HFFc6 (cell line): ENCODE measurements at regions not wholly inside any gene's neighbourhood (a gene's known extent, or its start where the extent isn't known, plus 50 kb on each side); places are given as distances from the start of the nearest gene placed in this dataset.

ENCODE experiments used
- DNase-seq: peaks from one replicate; pipeline ENCODE4 v3.0.0-alpha.2; 2018
- H3K27ac Mint-ChIP-seq: 2 replicates; pipeline ENCODE4 v1.8.0; 2020; ENCODE audit warnings: mild to moderate bottlenecking, mixed read lengths
- H3K27me3 Mint-ChIP-seq: 2 replicates; pipeline ENCODE4 v1.8.0; 2021; ENCODE audit warnings: mild to moderate bottlenecking, moderate library complexity, mixed read lengths; ENCODE audit not compliant: insufficient read depth
- H3K36me3 Mint-ChIP-seq: 2 replicates; pipeline ENCODE4 v1.8.0; 2021; ENCODE audit warnings: low read depth, mixed read lengths
- H3K4me1 Mint-ChIP-seq: 2 replicates; pipeline ENCODE4 v1.8.0; 2020; ENCODE audit warnings: low read depth, mixed read lengths
- H3K4me3 Mint-ChIP-seq: 2 replicates; pipeline ENCODE4 v1.8.0; 2020; ENCODE audit warnings: mild to moderate bottlenecking, moderate library complexity, mixed read lengths
- H3K9me3 Mint-ChIP-seq: 2 replicates; pipeline ENCODE4 v1.8.0; 2020; ENCODE audit warnings: mild to moderate bottlenecking, mixed read lengths
- CTCF ChIP-seq: fragments of 200-600 bp; sonication (generic); IDR thresholded peaks from 2 replicates; pipeline ENCODE4 v1.5.0; 2021; ENCODE audit warnings: antibody characterized with exemption, mild to moderate bottlenecking

DNA sequence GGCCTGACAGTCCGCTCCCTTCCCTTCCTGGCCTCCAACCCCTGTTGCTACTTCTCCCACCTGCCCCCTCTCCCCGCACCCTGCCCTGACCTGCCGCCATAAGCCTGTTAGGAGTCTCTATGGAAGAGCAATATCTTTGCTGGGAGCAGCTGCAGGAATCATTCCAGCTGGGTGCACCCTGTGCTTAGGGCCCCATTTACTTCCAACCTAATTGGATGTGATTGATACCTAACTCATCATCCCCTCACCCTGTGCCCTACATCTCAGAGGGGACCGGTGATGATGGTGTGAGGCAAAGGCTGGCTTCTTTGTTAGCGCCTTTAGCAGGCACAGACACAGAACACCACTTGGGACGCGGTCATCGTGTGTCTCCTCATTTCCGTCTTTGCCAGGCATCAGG lies 80.0 kb upstream of the FAM180A start:
- no peaks in the 10 kb centered on the region for H3K4me1 Mint-ChIP-seq
- no peak overlapping the region for H3K4me3 Mint-ChIP-seq
- H3K9me3 Mint-ChIP-seq: no peaks in the 10 kb centered on the region
- H3K27me3 Mint-ChIP-seq: peaks cover 33% of the 10 kb centered on the region
- no peaks in the 10 kb centered on the region for H3K36me3 Mint-ChIP-seq
- no peak overlapping the region for H3K27ac Mint-ChIP-seq
- no peak for DNase-seq
- no peak for TF ChIP-seq CTCF

GRCh38 chr7:135827391-135827790 lies 78.8 kb upstream of the FAM180A start:
- no peaks in the 10 kb centered on the region for H3K36me3 Mint-ChIP-seq
- no peak for TF ChIP-seq CTCF
- no peak overlapping the region for H3K4me3 Mint-ChIP-seq
- H3K4me1 Mint-ChIP-seq: no peaks in the 10 kb centered on the region
- H3K27ac Mint-ChIP-seq: no peak overlapping the region
- no peaks in the 10 kb centered on the region for H3K9me3 Mint-ChIP-seq
- DNase-seq: no peak
- H3K27me3 Mint-ChIP-seq: peaks cover 30% of the 10 kb centered on the region

GRCh38 chr7:135825406-135825805 lies 76.8 kb upstream of the FAM180A start:
- Mint-ChIP-seq H3K27ac (no peak overlapping the region), H3K4me1 (no peaks in the 10 kb centered on the region), H3K4me3 (no peak overlapping the region), H3K27me3 (peaks cover 35% of the 10 kb centered on the region), H3K36me3 (no peaks in the 10 kb centered on the region), H3K9me3 (no peaks in the 10 kb centered on the region)
- DNase-seq: no peak
- TF ChIP-seq CTCF: no peak

GRCh38 chr7:135822376-135822775 lies 73.8 kb upstream of the FAM180A start:
- H3K36me3 Mint-ChIP-seq: no peaks in the 10 kb centered on the region
- no peak for TF ChIP-seq CTCF
- H3K4me1 Mint-ChIP-seq: no peaks in the 10 kb centered on the region
- no peak overlapping the region for H3K27ac Mint-ChIP-seq
- no peak overlapping the region for H3K4me3 Mint-ChIP-seq
- no peak for DNase-seq
- H3K9me3 Mint-ChIP-seq: no peaks in the 10 kb centered on the region
- H3K27me3 Mint-ChIP-seq: peaks cover 32% of the 10 kb centered on the region

- H3K4me3 Mint-ChIP-seq: no peak overlapping the region
- H3K36me3 Mint-ChIP-seq: no peaks in the 10 kb centered on the region
- H3K27ac Mint-ChIP-seq: no peak overlapping the region
- no peaks in the 10 kb centered on the region for H3K9me3 Mint-ChIP-seq
- no peaks in the 10 kb centered on the region for H3K4me1 Mint-ChIP-seq
- peaks cover 35% of the 10 kb centered on the region for H3K27me3 Mint-ChIP-seq
- no peak for TF ChIP-seq CTCF
- no peak for DNase-seq
Observed at GRCh38 chr7:135817583-135817982, 69.0 kb upstream of the FAM180A start.

DNA sequence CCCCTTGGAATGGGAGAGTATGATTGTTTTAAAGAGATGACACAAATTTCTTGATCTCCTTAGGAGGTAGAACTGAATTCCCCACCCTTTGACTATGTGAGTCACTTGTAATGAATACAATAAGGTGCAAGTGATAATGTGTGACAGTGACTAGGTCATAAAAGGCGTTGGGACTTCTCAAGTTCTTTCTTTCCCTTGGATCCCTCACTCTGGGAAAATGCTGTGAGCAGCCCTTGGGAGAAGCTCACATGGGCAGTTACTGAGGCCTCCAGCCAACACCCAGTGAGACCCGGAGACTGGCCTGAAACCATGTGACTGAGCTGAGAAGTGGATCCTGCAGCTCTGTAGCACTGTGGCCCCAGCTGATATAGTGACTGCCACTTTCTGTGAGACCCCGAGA lies 66.4 kb upstream of the FAM180A start:
- no peaks in the 10 kb centered on the region for H3K4me1 Mint-ChIP-seq
- DNase-seq: no peak
- H3K27me3 Mint-ChIP-seq: peaks cover 34% of the 10 kb centered on the region
- TF ChIP-seq CTCF: no peak
- H3K36me3 Mint-ChIP-seq: no peaks in the 10 kb centered on the region
- no peaks in the 10 kb centered on the region for H3K9me3 Mint-ChIP-seq
- no peak overlapping the region for H3K27ac Mint-ChIP-seq
- no peak overlapping the region for H3K4me3 Mint-ChIP-seq
